Caco-2 (cell line): ENCODE measurements at regions not wholly inside any gene's neighbourhood (a gene's known extent, or its start where the extent isn't known, plus 50 kb on each side); places are given as distances from the start of the nearest gene placed in this dataset.

Experiments
- BruUV-seq: library from RNA; stranded (reverse); fragments of 400-500 nt; replicated peaks from 2 replicates; lab custom pipeline; 2021; lab: Mats Ljungman, UMichigan
- CTCF ChIA-PET: fragments of 300-600 bp; sonication (Branson Sonifier 250); formaldehyde crosslinking; loops from one replicate; lab custom pipeline; 2022; ENCODE audit warnings: antibody characterized with exemption; lab: Charles Lee
- POLR2A ChIA-PET: fragments of 300-600 bp; sonication (Branson Sonifier 250); formaldehyde crosslinking; loops from one replicate; lab custom pipeline; 2022; ENCODE audit warnings: antibody characterized with exemption; lab: Charles Lee
- DNase-seq, 2 experiments: peaks; one replicate each; pipeline versions ENCODE4 v3.0.0 to v3.0.0-alpha.2; 2020 to 2022
- H3K27me3 ChIP-seq: replicated peaks from 2 replicates; pipeline ENCODE4 v1.6.0; 2011; ENCODE audit warnings: low read length; ENCODE audit not compliant: control insufficient read depth, insufficient read depth
- H3K36me3 ChIP-seq: 2 replicates; pipeline ENCODE4 v1.5.1; 2011; ENCODE audit warnings: low read length; ENCODE audit not compliant: control insufficient read depth, insufficient read depth
- H3K4me1 ChIP-seq: fragments of 250-450 bp; sonication (Bioruptor Pico); 2 replicates; pipeline ENCODE4 v1.5.1; 2020; ENCODE audit warnings: mild to moderate bottlenecking
- H3K4me3 ChIP-seq: 2 replicates; pipeline ENCODE4 v1.5.1; 2011; ENCODE audit warnings: low read depth, mild to moderate bottlenecking, control low read depth, low read length
- H3K9me3 ChIP-seq: fragments of 250-450 bp; sonication (Bioruptor Pico); 2 replicates; pipeline ENCODE4 v1.5.1; 2020; ENCODE audit warnings: mild to moderate bottlenecking, moderate library complexity
- H3K27ac Mint-ChIP-seq: one replicate; pipeline ENCODE4 v1.8.0; 2022; ENCODE audit warnings: mixed read lengths; ENCODE audit not compliant: unreplicated experiment
- H3K27me3 Mint-ChIP-seq: one replicate; pipeline ENCODE4 v1.8.0; 2022; ENCODE audit warnings: mixed read lengths; ENCODE audit not compliant: insufficient read depth, unreplicated experiment
- H3K36me3 Mint-ChIP-seq: one replicate; pipeline ENCODE4 v1.8.0; 2022; ENCODE audit warnings: mild to moderate bottlenecking, mixed read lengths; ENCODE audit not compliant: insufficient read depth, unreplicated experiment
- H3K4me1 Mint-ChIP-seq: one replicate; pipeline ENCODE4 v1.8.0; 2022; ENCODE audit warnings: low read depth, mixed read lengths; ENCODE audit not compliant: unreplicated experiment
- H3K4me3 Mint-ChIP-seq: one replicate; pipeline ENCODE4 v1.8.0; 2022; ENCODE audit warnings: mild to moderate bottlenecking, moderate library complexity, mixed read lengths; ENCODE audit not compliant: unreplicated experiment
- H3K9me3 Mint-ChIP-seq: one replicate; pipeline ENCODE4 v1.8.0; 2022; ENCODE audit warnings: mixed read lengths; ENCODE audit not compliant: unreplicated experiment
- intact Hi-C: fragments of 100-400 bp; cut with micrococcal nuclease; formaldehyde crosslinking; loops from one replicate; pipeline ENCODE4 v1.10.0; 2022; ENCODE audit not compliant: unreplicated experiment
- TF ChIP-seq, protein P1 (sequence below), 2 experiments: fragments of 200-600 bp in 1 of 2; IDR thresholded peaks; 1 replicate in 1 of 2; 2 replicates in 1 of 2; pipeline versions ENCODE4 v1.5.1 to v1.8.0; 2011 to 2022; ENCODE audit warnings: antibody characterized with exemption in 1 of 2, control low read depth in 1 of 2, inconsistent platforms in 1 of 2, low read depth in 1 of 2, low read length in 1 of 2, mild to moderate bottlenecking in 1 of 2, moderate library complexity in 1 of 2; ENCODE audit not compliant: insufficient read depth in 1 of 2, severe bottlenecking in 1 of 2, unreplicated experiment in 1 of 2

DNA sequence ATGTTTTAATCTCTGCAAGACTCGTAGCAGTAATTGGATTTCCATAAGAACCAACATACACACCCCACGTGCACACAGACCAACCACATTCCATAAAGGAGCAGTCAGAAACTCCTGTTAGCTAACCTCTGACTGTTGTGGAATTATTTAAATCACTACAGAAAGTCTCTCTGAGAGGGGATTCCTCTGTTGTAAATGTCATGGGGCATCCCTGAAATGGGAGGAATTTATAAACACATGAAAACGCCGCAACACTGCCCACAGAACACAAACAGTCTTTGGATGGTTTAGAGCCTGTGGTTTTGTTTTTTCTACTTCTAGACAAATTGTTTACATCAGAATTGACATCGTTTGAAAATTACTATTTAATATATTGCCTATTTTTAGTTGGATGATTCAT lies 740.1 kb upstream of the GRM7 start:
- DNase-seq: no peak
- no TSS peak for BruUV-seq
- Histone ChIP-seq H3K9me3 (no peaks in the 10 kb centered on the region), H3K4me1 (no peaks in the 10 kb centered on the region), H3K4me3 (no peak overlapping the region), H3K27me3 (no peaks in the 10 kb centered on the region), H3K36me3 (no peaks in the 10 kb centered on the region)
- Mint-ChIP-seq H3K9me3 (peaks cover 2% of the 10 kb centered on the region), H3K27ac (no peak overlapping the region), H3K4me1 (no peaks in the 10 kb centered on the region), H3K27me3 (no peaks in the 10 kb centered on the region), H3K4me3 (no peak overlapping the region), H3K36me3 (no peaks in the 10 kb centered on the region)
- intact Hi-C loops: no loop called here
- ChIA-PET CTCF (no interaction called here), POLR2A (no interaction called here)
- TF ChIP-seq, protein P1, sequence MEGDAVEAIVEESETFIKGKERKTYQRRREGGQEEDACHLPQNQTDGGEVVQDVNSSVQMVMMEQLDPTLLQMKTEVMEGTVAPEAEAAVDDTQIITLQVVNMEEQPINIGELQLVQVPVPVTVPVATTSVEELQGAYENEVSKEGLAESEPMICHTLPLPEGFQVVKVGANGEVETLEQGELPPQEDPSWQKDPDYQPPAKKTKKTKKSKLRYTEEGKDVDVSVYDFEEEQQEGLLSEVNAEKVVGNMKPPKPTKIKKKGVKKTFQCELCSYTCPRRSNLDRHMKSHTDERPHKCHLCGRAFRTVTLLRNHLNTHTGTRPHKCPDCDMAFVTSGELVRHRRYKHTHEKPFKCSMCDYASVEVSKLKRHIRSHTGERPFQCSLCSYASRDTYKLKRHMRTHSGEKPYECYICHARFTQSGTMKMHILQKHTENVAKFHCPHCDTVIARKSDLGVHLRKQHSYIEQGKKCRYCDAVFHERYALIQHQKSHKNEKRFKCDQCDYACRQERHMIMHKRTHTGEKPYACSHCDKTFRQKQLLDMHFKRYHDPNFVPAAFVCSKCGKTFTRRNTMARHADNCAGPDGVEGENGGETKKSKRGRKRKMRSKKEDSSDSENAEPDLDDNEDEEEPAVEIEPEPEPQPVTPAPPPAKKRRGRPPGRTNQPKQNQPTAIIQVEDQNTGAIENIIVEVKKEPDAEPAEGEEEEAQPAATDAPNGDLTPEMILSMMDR (IDR thresholded peaks at IDR 0.05; ENCODE audit: insufficient read depth in 1 of 2, low read depth in 1 of 2, low read length in 1 of 2, severe bottlenecking in 1 of 2, unreplicated experiment in 1 of 2): no peak

DNA sequence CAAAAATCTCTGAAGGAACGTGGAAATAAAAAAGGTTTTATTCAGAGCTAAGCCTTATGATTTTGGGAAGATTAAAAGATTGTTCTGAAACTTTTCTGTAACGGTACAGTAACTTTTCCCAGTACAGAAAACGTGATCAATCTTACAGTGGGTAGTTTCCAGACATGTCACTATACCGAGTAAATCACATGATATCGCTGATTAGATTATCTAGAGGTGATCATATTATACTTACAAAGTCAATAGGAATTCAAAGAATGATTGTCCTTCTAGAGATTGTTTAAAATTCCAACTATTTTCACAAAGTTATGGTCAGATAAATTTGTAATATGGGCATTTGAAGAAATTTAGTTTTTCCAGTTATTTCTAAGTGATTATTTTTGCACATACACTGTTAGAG lies 736.0 kb upstream of the GRM7 start:
- BruUV-seq: no TSS peak
- Histone ChIP-seq H3K27me3 (no peaks in the 10 kb centered on the region), H3K4me3 (no peak overlapping the region), H3K36me3 (no peaks in the 10 kb centered on the region), H3K9me3 (no peaks in the 10 kb centered on the region), H3K4me1 (no peaks in the 10 kb centered on the region)
- ChIA-PET POLR2A (no interaction called here), CTCF (no interaction called here)
- Mint-ChIP-seq H3K4me3 (no peak overlapping the region), H3K4me1 (no peaks in the 10 kb centered on the region), H3K27me3 (no peaks in the 10 kb centered on the region), H3K27ac (no peak overlapping the region), H3K9me3 (peaks cover 10% of the 10 kb centered on the region), H3K36me3 (no peaks in the 10 kb centered on the region)
- no peak for DNase-seq
- intact Hi-C loops: no loop called here
- TF ChIP-seq, protein P1 (IDR thresholded peaks at IDR 0.05; ENCODE audit: insufficient read depth in 1 of 2, low read depth in 1 of 2, low read length in 1 of 2, severe bottlenecking in 1 of 2, unreplicated experiment in 1 of 2): no peak

DNA sequence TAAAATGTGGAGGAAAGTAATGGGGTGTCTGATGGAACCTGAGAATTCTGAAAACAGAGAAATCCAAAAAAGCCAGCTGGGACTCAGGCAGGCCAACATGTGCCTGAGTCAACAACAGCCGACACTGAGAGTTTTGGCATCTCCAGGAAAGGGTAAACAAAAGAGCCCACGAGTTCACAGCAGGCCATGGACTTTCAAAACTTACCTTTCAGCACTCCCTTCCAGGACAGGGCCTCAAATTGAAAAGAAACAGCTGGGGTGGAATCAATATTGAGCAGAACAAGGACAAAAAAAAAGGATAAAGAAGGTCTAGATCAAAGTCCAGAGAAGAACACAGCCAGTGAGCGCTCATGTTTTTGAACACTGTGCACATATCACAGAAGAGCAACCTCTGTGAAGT lies 735.4 kb upstream of the GRM7 start:
- DNase-seq: no peak
- POLR2A ChIA-PET: no interaction called here

More for the DNA sequence above, 735.4 kb upstream of the GRM7 start:
- Mint-ChIP-seq H3K9me3 (peaks cover 10% of the 10 kb centered on the region), H3K4me3 (no peak overlapping the region), H3K27ac (no peak overlapping the region), H3K4me1 (no peaks in the 10 kb centered on the region), H3K27me3 (no peaks in the 10 kb centered on the region), H3K36me3 (no peaks in the 10 kb centered on the region)
- Histone ChIP-seq H3K9me3 (no peaks in the 10 kb centered on the region), H3K27me3 (no peaks in the 10 kb centered on the region), H3K4me3 (no peak overlapping the region), H3K36me3 (no peaks in the 10 kb centered on the region), H3K4me1 (no peaks in the 10 kb centered on the region)
- intact Hi-C loops: no loop called here
- CTCF ChIA-PET: no interaction called here
- TF ChIP-seq, protein P1 (IDR thresholded peaks at IDR 0.05; ENCODE audit: insufficient read depth in 1 of 2, low read depth in 1 of 2, low read length in 1 of 2, severe bottlenecking in 1 of 2, unreplicated experiment in 1 of 2): no peak
- BruUV-seq: no TSS peak
